ENCODE measurements at regions not wholly inside any gene's neighbourhood (a gene's known extent, or its start where the extent isn't known, plus 50 kb on each side); places are given as distances from the start of the nearest gene placed in this dataset.

- ChIA-PET POLR2A (no interaction called here), CTCF (no interaction called here)
- TF ChIP-seq FOXM1 (IDR thresholded peaks at IDR 0.05; ENCODE audit: borderline replicate concordance): no peak
- no peak for TF ChIP-seq NFRKB (IDR thresholded peaks at IDR 0.05)
- TF ChIP-seq FOXA1 (IDR thresholded peaks at IDR 0.05): no peak
- no peak for TF ChIP-seq LEF1 (IDR thresholded peaks at IDR 0.05; ENCODE audit: borderline replicate concordance)
- TF ChIP-seq, protein P1, sequence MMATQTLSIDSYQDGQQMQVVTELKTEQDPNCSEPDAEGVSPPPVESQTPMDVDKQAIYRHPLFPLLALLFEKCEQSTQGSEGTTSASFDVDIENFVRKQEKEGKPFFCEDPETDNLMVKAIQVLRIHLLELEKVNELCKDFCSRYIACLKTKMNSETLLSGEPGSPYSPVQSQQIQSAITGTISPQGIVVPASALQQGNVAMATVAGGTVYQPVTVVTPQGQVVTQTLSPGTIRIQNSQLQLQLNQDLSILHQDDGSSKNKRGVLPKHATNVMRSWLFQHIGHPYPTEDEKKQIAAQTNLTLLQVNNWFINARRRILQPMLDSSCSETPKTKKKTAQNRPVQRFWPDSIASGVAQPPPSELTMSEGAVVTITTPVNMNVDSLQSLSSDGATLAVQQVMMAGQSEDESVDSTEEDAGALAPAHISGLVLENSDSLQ (IDR thresholded peaks at IDR 0.05): no peak
- TF ChIP-seq SP1 (IDR thresholded peaks at IDR 0.05): no peak
- TF ChIP-seq FOXK2 (IDR thresholded peaks at IDR 0.05): no peak
- no peak for TF ChIP-seq BHLHE40 (IDR thresholded peaks at IDR 0.05; ENCODE audit: borderline replicate concordance)
- no peak for TF ChIP-seq SUZ12 (IDR thresholded peaks at IDR 0.05)
- no peak for TF ChIP-seq ELF4 (IDR thresholded peaks at IDR 0.05)
- TF ChIP-seq CTBP1 (IDR thresholded peaks at IDR 0.05; ENCODE audit: borderline replicate concordance): no peak
- TF ChIP-seq TARDBP (IDR thresholded peaks at IDR 0.05): no peak
- no peak for TF ChIP-seq HDGF (IDR thresholded peaks at IDR 0.05; ENCODE audit: borderline replicate concordance)
- no peak for TF ChIP-seq L3MBTL2 (conservative IDR thresholded peaks at IDR 0.05)
- no peak for TF ChIP-seq ARNT (IDR thresholded peaks at IDR 0.05)
- TF ChIP-seq ZNF384 (IDR thresholded peaks at IDR 0.05): no peak
- DNase-seq (ENCODE audit: extremely low spot score): no peak
These were observed 51.2 kb upstream of the CARD11 start for GRCh38 chr7:3094701-3095445.

DNA sequence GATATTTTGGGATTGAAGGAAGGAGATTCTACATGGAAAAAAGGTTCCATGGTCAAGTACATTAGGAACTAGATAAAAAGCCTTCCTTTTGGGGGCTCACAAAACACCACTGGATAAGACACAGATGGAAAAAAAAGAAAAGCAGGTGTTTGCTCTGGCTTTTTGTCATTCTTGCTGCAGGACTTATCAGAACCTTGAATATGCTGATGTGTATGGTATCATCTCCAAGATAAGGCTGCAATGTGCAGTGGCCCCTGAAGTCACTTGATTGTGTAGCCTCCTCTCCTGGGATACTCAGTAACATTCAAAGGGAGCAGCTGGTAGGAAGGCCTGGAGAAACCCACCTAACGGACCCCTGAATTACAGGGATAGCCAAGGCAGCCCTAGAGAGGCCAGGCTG is 54.1 kb upstream of the CARD11 start:
- ChIA-PET POLR2A (no interaction called here), CTCF (no interaction called here)
- TF ChIP-seq FOXA1 (IDR thresholded peaks at IDR 0.05) (no peak), TARDBP (IDR thresholded peaks at IDR 0.05) (no peak), HDGF (IDR thresholded peaks at IDR 0.05; ENCODE audit: borderline replicate concordance) (no peak), ZNF384 (IDR thresholded peaks at IDR 0.05) (no peak), NFRKB (IDR thresholded peaks at IDR 0.05) (no peak), ARNT (IDR thresholded peaks at IDR 0.05) (no peak), CTBP1 (IDR thresholded peaks at IDR 0.05; ENCODE audit: borderline replicate concordance) (no peak), LEF1 (IDR thresholded peaks at IDR 0.05; ENCODE audit: borderline replicate concordance) (no peak)
- no peak for DNase-seq (ENCODE audit: extremely low spot score)

DNA sequence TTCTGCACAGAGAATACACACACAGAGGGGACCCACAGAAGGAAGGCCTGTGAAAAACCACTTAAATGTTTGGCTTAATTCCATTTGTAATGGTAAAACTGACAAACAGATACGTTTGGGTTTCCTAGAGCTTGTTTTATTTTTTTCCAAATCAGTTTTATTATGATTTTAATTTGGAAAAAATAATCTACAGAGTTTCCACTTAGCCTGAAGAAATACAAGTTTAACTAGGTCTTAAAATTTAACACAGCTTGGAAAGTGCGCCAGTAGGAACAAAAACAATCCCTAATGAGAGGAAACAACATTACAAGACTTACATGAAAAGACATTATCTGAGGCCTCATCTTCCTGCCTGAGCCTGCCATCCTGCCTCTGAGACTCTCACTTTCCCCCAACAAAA is 58.5 kb upstream of the CARD11 start:
- ChIA-PET POLR2A (no interaction called here), CTCF (interaction anchor here (0.7 kb wide), 1 partner anchor 31 kb away, joined by 3 read pairs; no protein-coding TSS in a partner anchor)
- TF ChIP-seq L3MBTL2 (conservative IDR thresholded peaks at IDR 0.05) (no peak), FOXM1 (IDR thresholded peaks at IDR 0.05; ENCODE audit: borderline replicate concordance) (no peak), ZNF384 (IDR thresholded peaks at IDR 0.05) (no peak), BHLHE40 (IDR thresholded peaks at IDR 0.05; ENCODE audit: borderline replicate concordance) (no peak), SUZ12 (IDR thresholded peaks at IDR 0.05) (no peak), ELF4 (IDR thresholded peaks at IDR 0.05) (no peak), HDGF (IDR thresholded peaks at IDR 0.05; ENCODE audit: borderline replicate concordance) (no peak), TARDBP (IDR thresholded peaks at IDR 0.05) (no peak), ARNT (IDR thresholded peaks at IDR 0.05) (no peak), LEF1 (IDR thresholded peaks at IDR 0.05; ENCODE audit: borderline replicate concordance) (no peak), SP1 (IDR thresholded peaks at IDR 0.05) (no peak), FOXA1 (IDR thresholded peaks at IDR 0.05) (no peak), FOXK2 (IDR thresholded peaks at IDR 0.05) (no peak), CTBP1 (IDR thresholded peaks at IDR 0.05; ENCODE audit: borderline replicate concordance) (no peak), NFRKB (IDR thresholded peaks at IDR 0.05) (no peak)
- TF ChIP-seq, protein P1 (IDR thresholded peaks at IDR 0.05): no peak
- DNase-seq (ENCODE audit: extremely low spot score): no peak

GRCh38 chr7:3103614-3104398 is 60.1 kb upstream of the CARD11 start:
- ChIA-PET CTCF (no interaction called here), POLR2A (no interaction called here)
- no peak for DNase-seq (ENCODE audit: extremely low spot score)
- TF ChIP-seq FOXA1 (IDR thresholded peaks at IDR 0.05) (no peak), L3MBTL2 (conservative IDR thresholded peaks at IDR 0.05) (no peak), BHLHE40 (IDR thresholded peaks at IDR 0.05; ENCODE audit: borderline replicate concordance) (no peak), HDGF (IDR thresholded peaks at IDR 0.05; ENCODE audit: borderline replicate concordance) (no peak), NFRKB (IDR thresholded peaks at IDR 0.05) (no peak), SP1 (IDR thresholded peaks at IDR 0.05) (no peak), TARDBP (IDR thresholded peaks at IDR 0.05) (no peak), LEF1 (IDR thresholded peaks at IDR 0.05; ENCODE audit: borderline replicate concordance) (no peak), FOXK2 (IDR thresholded peaks at IDR 0.05) (no peak), ELF4 (IDR thresholded peaks at IDR 0.05) (no peak), CTBP1 (IDR thresholded peaks at IDR 0.05; ENCODE audit: borderline replicate concordance) (no peak), ARNT (IDR thresholded peaks at IDR 0.05) (no peak), ZNF384 (IDR thresholded peaks at IDR 0.05) (no peak), SUZ12 (IDR thresholded peaks at IDR 0.05) (no peak), FOXM1 (IDR thresholded peaks at IDR 0.05; ENCODE audit: borderline replicate concordance) (no peak)
- TF ChIP-seq, protein P1 (IDR thresholded peaks at IDR 0.05): no peak

DNA sequence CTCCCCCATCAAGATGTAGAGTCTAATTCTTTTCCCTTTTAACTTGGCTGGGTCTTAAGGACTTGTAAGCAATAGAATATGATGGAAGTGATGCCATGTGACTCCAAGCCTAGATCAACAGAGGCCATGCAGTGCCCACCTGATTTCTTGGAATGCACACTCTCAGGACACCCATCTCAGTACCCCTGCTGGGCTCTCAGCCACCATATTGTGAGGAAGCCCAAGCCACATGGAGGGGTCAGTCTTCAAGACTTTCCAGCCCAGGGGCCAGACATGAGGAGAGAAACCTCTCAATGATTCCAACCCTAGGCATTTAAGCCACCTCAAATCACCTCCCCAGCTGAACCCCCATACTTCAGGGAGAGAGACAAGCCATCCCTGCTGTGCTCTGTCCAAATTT is 62.2 kb upstream of the CARD11 start:
- POLR2A ChIA-PET: no interaction called here
- TF ChIP-seq ARNT (IDR thresholded peaks at IDR 0.05) (no peak), ZNF384 (IDR thresholded peaks at IDR 0.05) (no peak), L3MBTL2 (conservative IDR thresholded peaks at IDR 0.05) (no peak), ELF4 (IDR thresholded peaks at IDR 0.05) (no peak), LEF1 (IDR thresholded peaks at IDR 0.05; ENCODE audit: borderline replicate concordance) (no peak), FOXA1 (IDR thresholded peaks at IDR 0.05) (no peak), FOXK2 (IDR thresholded peaks at IDR 0.05) (no peak), NFRKB (IDR thresholded peaks at IDR 0.05) (no peak), CTBP1 (IDR thresholded peaks at IDR 0.05; ENCODE audit: borderline replicate concordance) (no peak), HDGF (IDR thresholded peaks at IDR 0.05; ENCODE audit: borderline replicate concordance) (no peak), BHLHE40 (IDR thresholded peaks at IDR 0.05; ENCODE audit: borderline replicate concordance) (no peak), TARDBP (IDR thresholded peaks at IDR 0.05) (no peak), FOXM1 (IDR thresholded peaks at IDR 0.05; ENCODE audit: borderline replicate concordance) (no peak), SUZ12 (IDR thresholded peaks at IDR 0.05) (no peak), SP1 (IDR thresholded peaks at IDR 0.05) (no peak)
- TF ChIP-seq, protein P1 (IDR thresholded peaks at IDR 0.05): no peak
- DNase-seq (ENCODE audit: extremely low spot score): no peak
- CTCF ChIA-PET: no interaction called here

Data from HEK293T (cell line).